ENCODE measurements at regions not wholly inside any gene's neighbourhood (a gene's known extent, or its start where the extent isn't known, plus 50 kb on each side); places are given as distances from the start of the nearest gene placed in this dataset.

DNA sequence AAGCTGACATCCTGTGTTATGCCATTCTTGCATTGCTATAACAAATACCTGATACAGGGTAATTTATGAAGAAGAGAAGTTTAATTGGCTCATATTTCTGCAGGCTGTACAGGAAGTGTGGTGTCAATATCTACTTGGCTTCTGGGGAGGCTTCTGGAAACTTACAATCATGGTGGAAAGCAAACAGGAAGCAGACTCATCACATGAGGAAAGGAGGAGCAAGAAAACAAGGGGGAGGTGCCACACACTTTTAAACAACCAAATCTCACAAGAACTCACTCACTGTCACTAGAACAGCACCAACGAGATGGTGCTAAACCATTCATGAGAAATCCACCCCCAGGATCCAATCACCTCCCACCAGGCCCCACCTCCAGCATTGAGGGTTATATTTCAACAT is 143.1 kb upstream of the GGTLC1 start:
- ATAC-seq (no peak), DNase-seq (no peak)
- Histone ChIP-seq H3K27ac (no peak overlapping the region), H3K36me3 (no peaks in the 10 kb centered on the region), H3K27me3 (peaks cover 0 to 6% (median 0%) of the 10 kb centered on the region in 7 donors), H3K9me3 (no peaks in the 10 kb centered on the region), H3K4me3 (no peak overlapping the region), H3K4me1 (no peaks in the 10 kb centered on the region)
- TF ChIP-seq, protein P1, sequence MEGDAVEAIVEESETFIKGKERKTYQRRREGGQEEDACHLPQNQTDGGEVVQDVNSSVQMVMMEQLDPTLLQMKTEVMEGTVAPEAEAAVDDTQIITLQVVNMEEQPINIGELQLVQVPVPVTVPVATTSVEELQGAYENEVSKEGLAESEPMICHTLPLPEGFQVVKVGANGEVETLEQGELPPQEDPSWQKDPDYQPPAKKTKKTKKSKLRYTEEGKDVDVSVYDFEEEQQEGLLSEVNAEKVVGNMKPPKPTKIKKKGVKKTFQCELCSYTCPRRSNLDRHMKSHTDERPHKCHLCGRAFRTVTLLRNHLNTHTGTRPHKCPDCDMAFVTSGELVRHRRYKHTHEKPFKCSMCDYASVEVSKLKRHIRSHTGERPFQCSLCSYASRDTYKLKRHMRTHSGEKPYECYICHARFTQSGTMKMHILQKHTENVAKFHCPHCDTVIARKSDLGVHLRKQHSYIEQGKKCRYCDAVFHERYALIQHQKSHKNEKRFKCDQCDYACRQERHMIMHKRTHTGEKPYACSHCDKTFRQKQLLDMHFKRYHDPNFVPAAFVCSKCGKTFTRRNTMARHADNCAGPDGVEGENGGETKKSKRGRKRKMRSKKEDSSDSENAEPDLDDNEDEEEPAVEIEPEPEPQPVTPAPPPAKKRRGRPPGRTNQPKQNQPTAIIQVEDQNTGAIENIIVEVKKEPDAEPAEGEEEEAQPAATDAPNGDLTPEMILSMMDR (IDR thresholded peaks at IDR 0.05), result no peak
- intact Hi-C loops (cut with DNase I), result loop anchor here in 1 of 10 donors (10.0 kb wide), 1 partner anchor 57 kb away; no protein-coding TSS in a partner anchor
- 50 to 54% methylated on average over 1 of the region's 1 CpG for WGBS, 2 donors

DNA sequence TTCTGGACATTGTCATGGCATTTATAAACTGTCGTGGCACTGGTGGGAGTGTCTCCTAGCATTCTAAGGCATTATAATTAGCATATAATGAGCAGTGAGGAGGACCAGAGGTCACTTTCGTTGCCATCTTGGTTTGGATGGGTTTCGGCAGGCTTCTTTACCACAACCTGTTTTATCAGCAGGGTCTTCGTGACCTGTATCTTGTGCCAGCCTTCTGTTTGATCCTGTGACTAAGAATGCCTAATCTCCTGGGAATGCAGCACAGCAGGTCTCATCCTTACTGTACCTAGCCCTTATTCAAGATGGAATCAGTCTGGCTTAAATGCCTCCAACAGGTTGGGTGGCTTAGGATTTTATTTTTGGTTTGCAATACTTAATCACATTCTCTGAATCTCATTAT is 142.7 kb upstream of the GGTLC1 start:
- no peaks in the 10 kb centered on the region for H3K36me3 ChIP-seq
- ATAC-seq (no peak), DNase-seq (no peak)
- H3K27ac ChIP-seq, result no peak overlapping the region
- H3K27me3 ChIP-seq, result peaks cover 0 to 6% (median 0%) of the 10 kb centered on the region in 7 donors
- WGBS, 2 donors, result 68 to 77% methylated on average over 4 of the region's 4 CpGs
- H3K4me3 ChIP-seq, result no peak overlapping the region
- intact Hi-C loops (cut with DNase I), result loop anchor here in 1 of 10 donors (10.0 kb wide), 1 partner anchor 56 kb away; no protein-coding TSS in a partner anchor
- peaks cover 0 to under 1% (median 0%) of the 10 kb centered on the region in 11 donors for H3K9me3 ChIP-seq
- TF ChIP-seq, protein P1 (IDR thresholded peaks at IDR 0.05), result no peak
- H3K4me1 ChIP-seq, result no peaks in the 10 kb centered on the region

DNA sequence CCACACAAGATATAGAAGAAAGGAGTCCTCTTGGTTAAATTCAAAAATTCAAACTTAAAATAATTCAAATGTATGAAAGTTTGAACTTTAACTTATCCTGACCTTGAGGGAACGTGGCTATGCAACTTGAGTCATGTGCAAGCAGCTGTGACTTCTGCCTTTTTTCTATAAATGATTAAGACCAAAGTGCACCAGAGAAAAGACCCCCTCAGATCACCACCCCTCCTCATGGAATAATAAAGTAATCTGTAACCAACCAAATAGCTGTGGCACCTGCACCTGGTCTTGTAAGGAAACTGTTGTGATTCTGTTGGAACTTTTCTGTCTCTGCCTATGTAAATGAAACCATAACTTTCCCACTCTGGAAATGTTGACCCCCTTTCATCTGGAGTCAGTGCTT is 141.1 kb upstream of the GGTLC1 start:
- Histone ChIP-seq H3K27ac (no peak overlapping the region), H3K27me3 (peaks cover 0 to 10% (median 0%) of the 10 kb centered on the region in 7 donors), H3K9me3 (peaks cover 0 to 4% (median 0%) of the 10 kb centered on the region in 11 donors), H3K4me3 (no peak overlapping the region), H3K36me3 (no peaks in the 10 kb centered on the region), H3K4me1 (no peaks in the 10 kb centered on the region)
- TF ChIP-seq, protein P1 (IDR thresholded peaks at IDR 0.05), result no peak
- intact Hi-C loops (cut with DNase I), result loop anchor here in 1 of 10 donors (10.0 kb wide), 1 partner anchor 55 kb away; no protein-coding TSS in a partner anchor
- DNase-seq (no peak), ATAC-seq (no peak)
- 67 to 79% methylated on average over 1 of the region's 1 CpG for WGBS, 2 donors

DNA sequence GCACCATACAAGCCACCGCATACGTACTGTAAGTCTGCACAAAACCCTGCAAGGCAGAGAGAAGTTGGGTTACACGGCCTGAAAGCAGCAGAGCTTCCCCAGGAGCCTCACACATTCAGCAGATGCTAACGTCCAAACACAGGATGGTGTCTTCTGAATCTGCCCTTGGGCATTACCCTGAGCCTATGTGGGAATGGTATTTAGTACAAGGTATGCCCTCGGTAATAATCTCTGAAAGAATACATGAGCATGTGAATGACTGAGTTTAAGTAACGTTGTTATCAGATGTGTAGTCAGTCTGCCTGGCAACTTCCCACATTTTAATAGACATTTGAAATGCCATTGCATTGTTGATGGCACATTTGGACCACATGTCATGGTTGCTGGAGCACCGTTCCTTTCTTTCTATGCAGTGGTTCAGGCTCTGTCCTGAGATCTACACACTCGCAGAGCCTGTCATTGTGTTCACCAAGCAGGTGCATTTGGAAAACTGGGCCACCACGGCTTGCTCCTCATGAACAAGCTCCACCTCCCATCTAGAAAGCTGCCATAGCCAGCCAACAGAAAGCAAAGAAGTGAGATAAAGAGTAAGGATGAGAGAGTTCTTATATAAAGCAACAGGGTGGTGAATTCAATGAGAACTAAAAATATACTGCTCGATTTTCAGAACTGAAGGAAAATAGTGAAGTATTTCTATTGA is 136.5 kb upstream of the GGTLC1 start:
- Histone ChIP-seq H3K36me3 (no peaks in the 10 kb centered on the region), H3K4me1 (no peaks in the 10 kb centered on the region), H3K4me3 (no peak overlapping the region), H3K9me3 (peaks cover 0 to 4% (median 0%) of the 10 kb centered on the region in 11 donors), H3K27ac (no peak overlapping the region), H3K27me3 (peaks cover 0 to 13% (median 6%) of the 10 kb centered on the region in 7 donors)
- ATAC-seq (no peak), DNase-seq (no peak)
- TF ChIP-seq, protein P1 (IDR thresholded peaks at IDR 0.05), result no peak
- 76 to 85% methylated on average over 10 of the region's 10 CpGs for WGBS, 2 donors
- intact Hi-C loops (cut with DNase I), result no loop called here

Data from heart right ventricle (tissue), 16 donors.